Activated T-cell treated with anti-CD3 and anti-CD28 coated beads, Interleukin-2, amount 50 U/mL, for 24 hours (primary cell): ENCODE measurements at regions not wholly inside any gene's neighbourhood (a gene's known extent, or its start where the extent isn't known, plus 50 kb on each side); places are given as distances from the start of the nearest gene placed in this dataset.

Experiments used
- DNase-seq: peaks from one replicate; pipeline ENCODE4 v3.0.0-alpha.2; 2020
- H3K27ac Mint-ChIP-seq: 2 replicates; pipeline ENCODE4 v1.8.0; 2020; ENCODE audit warnings: mild to moderate bottlenecking, mixed read lengths
- H3K27me3 Mint-ChIP-seq: 2 replicates; pipeline ENCODE4 v1.8.0; 2020; ENCODE audit warnings: mixed read lengths
- H3K36me3 Mint-ChIP-seq: 2 replicates; pipeline ENCODE4 v1.8.0; 2020; ENCODE audit warnings: low read depth, mixed read lengths
- H3K4me1 Mint-ChIP-seq: 2 replicates; pipeline ENCODE4 v1.8.0; 2020; ENCODE audit warnings: low read depth, mixed read lengths
- H3K4me3 Mint-ChIP-seq: 2 replicates; pipeline ENCODE4 v1.8.0; 2020; ENCODE audit warnings: mild to moderate bottlenecking, moderate library complexity, mixed read lengths
- H3K9me3 Mint-ChIP-seq: 2 replicates; pipeline ENCODE4 v1.8.0; 2020; ENCODE audit warnings: mixed read lengths

DNA sequence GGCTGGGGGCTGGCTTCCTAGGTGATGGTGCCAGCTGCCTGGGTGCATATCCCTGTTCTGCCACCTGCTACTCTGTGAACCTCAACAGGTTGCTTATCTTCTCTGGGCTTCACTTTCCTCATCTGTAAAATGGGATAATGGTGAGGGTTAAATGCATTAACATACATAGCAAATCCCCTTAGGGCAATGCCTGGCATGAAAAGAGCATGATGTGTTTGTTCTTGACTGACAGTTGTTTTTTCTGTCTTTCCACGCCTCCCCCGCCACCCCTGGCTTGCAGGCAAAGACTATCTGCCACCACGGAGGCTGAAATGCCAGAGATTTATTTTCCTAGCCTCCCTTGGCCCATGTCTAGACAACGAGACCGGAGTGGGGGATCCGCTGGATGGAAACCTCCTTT is 280.5 kb downstream of the NSG2 start:
- Mint-ChIP-seq H3K4me3 (no peak overlapping the region), H3K36me3 (no peaks in the 10 kb centered on the region), H3K27ac (no peak overlapping the region), H3K4me1 (no peaks in the 10 kb centered on the region), H3K27me3 (peaks cover 48% of the 10 kb centered on the region), H3K9me3 (no peaks in the 10 kb centered on the region)
- no peak for DNase-seq

DNA sequence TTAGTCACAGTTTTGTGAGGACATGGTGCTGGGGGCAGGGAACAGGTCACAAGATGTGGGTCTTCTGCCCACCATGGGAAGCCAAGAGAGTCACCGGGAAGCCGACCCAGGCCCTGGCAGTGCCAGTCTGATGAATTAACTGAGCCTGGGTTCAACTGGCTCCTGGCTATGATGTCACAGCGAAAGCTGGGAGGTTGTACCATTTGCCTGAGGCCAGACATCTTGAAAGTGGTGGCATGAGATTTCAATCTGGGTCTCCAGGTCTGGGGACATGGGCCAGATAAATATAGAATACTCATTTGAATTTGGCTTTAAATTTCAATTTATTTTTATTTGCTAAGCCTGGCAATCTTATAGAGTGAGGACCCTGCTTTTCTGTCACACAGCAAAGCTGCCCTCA is 280.9 kb downstream of the NSG2 start:
- Mint-ChIP-seq H3K36me3 (no peaks in the 10 kb centered on the region), H3K4me1 (no peaks in the 10 kb centered on the region), H3K4me3 (no peak overlapping the region), H3K9me3 (no peaks in the 10 kb centered on the region), H3K27me3 (peaks cover 44% of the 10 kb centered on the region), H3K27ac (no peak overlapping the region)
- no peak for DNase-seq

DNA sequence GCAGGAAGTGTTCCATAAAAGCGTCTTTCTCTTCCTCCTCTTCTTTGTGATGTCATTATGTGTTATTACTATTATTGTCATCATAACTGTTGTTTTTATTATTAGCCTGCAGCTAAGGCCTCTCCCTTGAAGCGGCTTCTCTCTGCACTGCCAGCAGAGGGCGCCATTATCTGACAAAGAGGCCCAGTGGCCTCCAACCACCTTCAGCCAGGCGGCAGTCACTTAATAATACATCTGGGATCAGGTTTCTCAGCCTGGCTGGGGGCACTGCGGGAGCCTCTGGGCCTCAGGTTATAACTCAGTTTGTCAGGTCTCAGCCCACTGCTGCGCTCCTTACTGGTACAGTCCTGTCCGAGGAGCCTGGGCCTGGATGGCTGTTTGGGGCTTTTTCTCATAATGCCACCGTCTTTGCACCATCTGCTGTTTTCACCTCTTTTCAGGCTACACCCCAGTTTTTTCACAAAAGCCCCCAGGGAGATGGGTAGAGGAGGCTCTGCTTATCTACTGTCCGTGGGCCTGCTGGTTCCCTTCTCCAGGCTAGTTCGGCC is 281.9 kb downstream of the NSG2 start:
- Mint-ChIP-seq H3K4me3 (no peak overlapping the region), H3K36me3 (no peaks in the 10 kb centered on the region), H3K4me1 (no peaks in the 10 kb centered on the region), H3K27me3 (peaks cover 41% of the 10 kb centered on the region), H3K9me3 (no peaks in the 10 kb centered on the region), H3K27ac (no peak overlapping the region)
- DNase-seq: peak; percentile 39

DNA sequence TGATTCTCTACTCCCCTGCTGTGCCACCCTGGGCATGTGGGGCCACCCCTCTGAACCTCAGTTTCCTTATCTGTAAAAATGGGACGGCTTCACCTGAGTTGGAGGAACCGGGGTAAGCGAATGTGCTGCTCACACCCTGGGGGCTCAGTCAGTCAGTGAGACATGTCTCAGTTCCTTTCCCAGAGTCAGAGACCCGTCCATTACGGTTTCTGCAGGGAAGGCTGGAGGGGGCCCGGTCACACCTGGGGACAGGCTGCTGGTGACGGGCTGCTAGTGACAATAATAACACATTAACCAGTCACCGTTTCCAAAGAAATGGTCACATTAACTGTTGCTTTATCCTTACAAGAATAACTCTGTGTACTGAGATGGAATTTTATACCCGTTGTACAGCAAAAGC is 282.4 kb downstream of the NSG2 start:
- peaks cover 36% of the 10 kb centered on the region for H3K27me3 Mint-ChIP-seq
- no peaks in the 10 kb centered on the region for H3K4me1 Mint-ChIP-seq
- H3K9me3 Mint-ChIP-seq: no peaks in the 10 kb centered on the region
- DNase-seq: no peak
- H3K36me3 Mint-ChIP-seq: no peaks in the 10 kb centered on the region
- no peak overlapping the region for H3K27ac Mint-ChIP-seq
- H3K4me3 Mint-ChIP-seq: no peak overlapping the region

DNA sequence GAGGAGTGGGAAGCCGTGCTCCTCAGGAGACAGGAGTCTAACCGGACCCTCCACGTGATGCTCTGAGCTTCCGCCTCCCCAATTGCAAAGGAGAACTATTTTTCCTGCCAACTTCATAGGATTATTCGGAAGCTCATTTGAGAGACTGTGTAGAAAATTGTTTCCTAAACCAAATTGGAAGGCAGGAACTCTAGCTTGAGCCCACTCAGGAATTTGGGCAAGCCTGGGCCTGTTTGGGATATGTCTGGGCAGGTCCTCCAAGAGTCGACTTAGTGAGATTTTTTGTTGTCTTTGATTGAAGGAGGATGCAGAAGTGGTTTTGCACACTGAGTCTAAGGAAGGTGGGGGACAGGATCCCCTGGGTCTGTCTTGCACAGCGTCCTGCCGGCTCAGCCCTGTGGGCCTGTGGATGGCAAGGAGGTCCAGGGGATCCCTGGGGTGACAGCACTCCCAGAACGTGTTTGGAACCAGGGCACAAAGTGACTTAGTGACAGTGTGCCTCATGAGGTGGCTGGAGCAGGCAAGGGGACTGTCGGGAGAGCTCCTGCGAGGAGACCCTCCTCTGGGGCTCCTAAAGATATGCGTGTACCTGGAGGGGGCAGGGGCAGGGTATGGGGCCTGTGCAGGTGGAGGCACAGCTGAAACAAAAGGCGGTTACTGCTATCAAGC is 283.3 kb downstream of the NSG2 start:
- Mint-ChIP-seq H3K4me3 (no peak overlapping the region), H3K36me3 (no peaks in the 10 kb centered on the region), H3K4me1 (no peaks in the 10 kb centered on the region), H3K27me3 (peaks cover 33% of the 10 kb centered on the region), H3K9me3 (no peaks in the 10 kb centered on the region), H3K27ac (no peak overlapping the region)
- DNase-seq: no peak

DNA sequence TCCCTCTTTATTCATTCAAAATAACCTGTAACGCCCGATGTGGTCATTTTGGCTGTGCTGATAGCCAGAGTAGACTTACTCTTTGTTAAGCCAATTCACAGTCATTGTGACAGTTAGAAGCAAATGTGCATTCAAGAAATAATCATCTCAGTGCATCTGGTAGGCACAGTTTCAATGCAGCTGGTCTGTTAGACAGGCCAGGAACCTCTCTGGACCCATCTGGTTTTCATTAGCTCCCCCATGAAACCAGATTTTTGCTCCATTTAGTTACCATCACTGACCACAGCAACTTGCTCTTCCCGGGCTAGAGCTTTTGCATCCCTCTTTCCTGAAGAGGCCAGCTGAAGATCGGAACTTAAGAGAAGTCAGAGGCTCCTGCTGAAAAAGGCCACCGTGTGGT is 284.2 kb downstream of the NSG2 start:
- H3K4me3 Mint-ChIP-seq: no peak overlapping the region
- peaks cover 25% of the 10 kb centered on the region for H3K27me3 Mint-ChIP-seq
- H3K9me3 Mint-ChIP-seq: no peaks in the 10 kb centered on the region
- no peaks in the 10 kb centered on the region for H3K36me3 Mint-ChIP-seq
- H3K4me1 Mint-ChIP-seq: no peaks in the 10 kb centered on the region
- no peak for DNase-seq
- H3K27ac Mint-ChIP-seq: no peak overlapping the region

DNA sequence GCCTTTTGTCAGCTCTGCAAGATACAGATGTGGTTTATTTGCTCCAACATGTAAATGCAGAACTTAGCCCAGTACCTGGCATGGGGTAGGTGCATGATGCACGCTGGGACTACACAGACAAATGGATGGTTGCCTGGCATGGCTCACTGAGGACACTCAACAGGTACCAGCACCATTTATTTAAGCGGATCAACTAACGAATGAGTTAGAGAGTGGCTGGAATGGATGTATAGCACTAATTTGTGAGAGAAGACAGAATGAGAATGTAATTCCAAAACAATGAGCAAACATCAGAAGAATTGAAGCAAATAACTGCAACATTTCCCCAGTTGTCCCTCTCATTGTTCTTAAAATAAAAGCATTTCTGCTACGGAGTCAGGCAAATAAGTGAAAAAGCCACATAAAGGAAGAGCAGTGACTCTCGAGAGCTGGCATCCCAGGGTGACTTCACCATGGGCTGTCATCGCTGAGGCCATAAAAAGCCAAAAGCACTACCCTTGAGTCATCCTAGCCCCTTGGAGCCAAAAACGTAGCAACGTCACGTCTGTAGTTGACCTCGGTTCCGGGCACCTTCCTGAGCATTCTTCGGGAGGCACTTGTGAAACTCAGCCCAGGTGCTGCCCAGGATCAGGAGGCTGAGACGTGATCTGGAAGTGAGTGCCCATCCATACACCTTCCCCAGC is 290.3 kb downstream of the NSG2 start:
- H3K27me3 Mint-ChIP-seq: peaks cover 40% of the 10 kb centered on the region
- H3K9me3 Mint-ChIP-seq: no peaks in the 10 kb centered on the region
- H3K4me3 Mint-ChIP-seq: no peak overlapping the region
- no peaks in the 10 kb centered on the region for H3K4me1 Mint-ChIP-seq
- DNase-seq: no peak
- no peaks in the 10 kb centered on the region for H3K36me3 Mint-ChIP-seq
- no peak overlapping the region for H3K27ac Mint-ChIP-seq

DNA sequence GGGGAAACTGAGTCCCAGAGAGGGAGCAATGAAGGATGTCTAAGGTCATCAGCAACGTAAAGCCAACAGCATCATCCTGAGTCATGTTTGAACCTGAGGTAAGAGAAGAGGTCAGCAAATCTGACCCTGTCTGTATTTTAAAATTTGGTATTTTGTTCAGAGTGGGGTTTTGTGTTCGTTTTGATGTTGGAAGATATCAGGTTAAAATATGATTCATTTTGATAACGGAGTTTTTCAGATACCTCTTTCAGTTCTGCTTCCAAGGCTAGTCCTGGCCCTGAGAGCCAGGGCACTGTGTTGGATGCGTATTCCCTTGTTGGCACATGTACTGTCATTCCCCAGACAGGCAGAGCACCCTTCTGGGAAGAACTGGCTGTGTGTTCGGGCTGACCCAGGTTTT is 291.0 kb downstream of the NSG2 start:
- no peak overlapping the region for H3K4me3 Mint-ChIP-seq
- no peak for DNase-seq
- no peaks in the 10 kb centered on the region for H3K9me3 Mint-ChIP-seq
- H3K27me3 Mint-ChIP-seq: peaks cover 39% of the 10 kb centered on the region
- no peaks in the 10 kb centered on the region for H3K36me3 Mint-ChIP-seq
- no peak overlapping the region for H3K27ac Mint-ChIP-seq
- no peaks in the 10 kb centered on the region for H3K4me1 Mint-ChIP-seq

DNA sequence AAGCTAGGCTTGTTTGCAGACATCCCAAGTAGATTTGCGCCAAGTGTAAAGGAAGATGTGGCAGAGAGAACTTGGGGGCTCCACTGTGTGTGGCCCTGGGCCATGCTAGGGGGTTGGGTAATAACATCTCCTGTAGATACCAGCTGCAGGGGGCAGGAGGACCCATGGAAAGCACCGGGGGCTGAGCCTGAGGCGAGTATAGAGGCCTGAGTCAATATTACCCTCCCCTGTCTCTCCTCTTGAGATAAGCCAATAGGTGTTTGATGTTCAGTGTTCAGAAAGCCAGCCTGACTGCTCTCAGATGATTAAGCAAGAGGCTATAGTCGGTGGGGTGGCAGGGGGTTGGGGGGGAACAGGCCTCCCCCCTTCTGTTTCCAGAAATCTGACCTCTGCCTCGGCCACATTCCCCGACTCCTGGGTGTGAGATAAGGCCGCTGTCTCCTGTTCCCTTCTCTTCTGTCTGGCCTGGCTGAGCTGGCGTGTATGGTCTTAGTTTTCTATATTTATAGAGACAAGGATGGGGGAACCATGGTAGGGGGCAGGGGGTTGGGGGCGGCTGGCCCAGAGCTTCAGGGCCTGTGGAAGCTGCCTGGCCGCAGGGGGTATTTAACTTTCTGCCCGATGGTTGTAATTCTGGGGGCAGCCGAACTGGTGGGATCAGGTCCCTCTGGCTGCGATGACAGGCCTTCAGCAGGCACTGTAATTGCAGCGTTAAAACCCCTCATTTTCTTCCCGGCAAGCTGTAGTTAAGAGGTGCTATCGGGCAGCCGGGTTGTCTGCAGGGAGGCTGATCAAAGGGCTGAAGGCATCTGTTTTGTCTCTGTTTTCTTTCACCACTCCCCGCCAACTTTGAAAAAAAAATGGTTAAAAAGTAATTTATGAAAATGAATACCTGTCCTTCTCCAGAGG is 292.0 kb downstream of the NSG2 start:
- no peak for DNase-seq
- Mint-ChIP-seq H3K27me3 (peaks cover 36% of the 10 kb centered on the region), H3K36me3 (no peaks in the 10 kb centered on the region), H3K27ac (no peak overlapping the region), H3K4me3 (no peak overlapping the region), H3K4me1 (no peaks in the 10 kb centered on the region), H3K9me3 (no peaks in the 10 kb centered on the region)

DNA sequence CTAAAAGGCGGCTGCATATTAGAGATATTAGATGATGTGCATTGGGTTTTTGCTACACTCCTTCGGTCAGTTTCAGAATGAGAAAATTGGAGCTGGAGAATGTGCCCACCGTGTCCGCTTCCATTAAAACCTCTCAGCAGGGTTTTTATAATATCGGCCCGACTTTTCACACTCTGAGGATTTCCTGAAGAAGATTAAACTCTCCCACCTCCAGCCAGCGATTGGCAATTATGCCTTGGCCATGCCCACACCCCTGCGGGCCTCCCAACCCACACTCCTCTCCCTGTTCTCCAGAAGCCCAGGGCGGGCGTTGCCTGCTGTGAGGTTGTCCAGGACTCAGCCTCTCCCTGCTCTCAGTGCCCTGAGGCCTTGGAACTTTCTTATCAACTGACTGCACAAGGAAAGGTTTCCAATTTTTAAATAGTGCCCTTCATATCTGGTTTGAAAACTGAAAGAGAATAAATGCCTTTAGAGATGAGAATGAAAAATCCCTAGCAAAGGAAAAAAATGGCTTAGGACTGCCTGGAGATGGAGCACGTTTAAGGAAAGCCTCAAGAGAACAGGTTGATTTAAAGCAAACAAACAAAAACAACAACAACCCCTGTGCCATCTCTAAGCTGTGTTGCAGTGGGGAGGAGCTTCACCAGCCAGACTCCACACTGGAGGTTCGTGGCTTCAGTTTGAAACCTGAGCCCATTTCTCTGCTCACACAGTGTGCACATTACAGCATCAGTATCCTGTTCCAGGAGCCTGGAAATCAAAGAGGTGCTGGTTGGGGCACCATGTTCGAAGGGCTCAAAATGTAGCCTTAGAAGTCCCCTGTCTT is 292.9 kb downstream of the NSG2 start:
- no peaks in the 10 kb centered on the region for H3K4me1 Mint-ChIP-seq
- H3K27me3 Mint-ChIP-seq: peaks cover 36% of the 10 kb centered on the region
- H3K4me3 Mint-ChIP-seq: no peak overlapping the region
- H3K27ac Mint-ChIP-seq: no peak overlapping the region
- no peaks in the 10 kb centered on the region for H3K36me3 Mint-ChIP-seq
- DNase-seq: no peak
- no peaks in the 10 kb centered on the region for H3K9me3 Mint-ChIP-seq

DNA sequence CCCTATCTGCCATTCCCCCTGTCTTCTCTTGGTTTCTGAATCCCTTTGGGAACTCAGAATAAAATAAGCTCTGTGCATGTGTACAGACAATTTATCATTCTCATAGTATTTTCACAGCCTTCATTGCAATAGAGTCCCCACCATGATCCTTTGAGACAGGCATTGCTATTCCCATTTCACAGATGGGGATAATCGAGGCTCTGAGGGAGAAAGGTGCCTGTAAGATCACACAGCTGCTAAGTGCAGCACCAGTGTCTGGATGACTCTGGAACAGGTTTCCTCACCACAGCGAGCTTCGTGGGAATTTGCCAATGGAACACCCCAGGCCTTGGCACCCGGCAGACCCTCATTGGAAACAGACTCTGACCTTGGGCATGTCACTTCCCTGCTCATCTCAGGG is 293.6 kb downstream of the NSG2 start:
- H3K4me3 Mint-ChIP-seq: no peak overlapping the region
- H3K27me3 Mint-ChIP-seq: peaks cover 36% of the 10 kb centered on the region
- no peak for DNase-seq
- H3K27ac Mint-ChIP-seq: no peak overlapping the region
- H3K36me3 Mint-ChIP-seq: no peaks in the 10 kb centered on the region
- H3K9me3 Mint-ChIP-seq: no peaks in the 10 kb centered on the region
- no peaks in the 10 kb centered on the region for H3K4me1 Mint-ChIP-seq

DNA sequence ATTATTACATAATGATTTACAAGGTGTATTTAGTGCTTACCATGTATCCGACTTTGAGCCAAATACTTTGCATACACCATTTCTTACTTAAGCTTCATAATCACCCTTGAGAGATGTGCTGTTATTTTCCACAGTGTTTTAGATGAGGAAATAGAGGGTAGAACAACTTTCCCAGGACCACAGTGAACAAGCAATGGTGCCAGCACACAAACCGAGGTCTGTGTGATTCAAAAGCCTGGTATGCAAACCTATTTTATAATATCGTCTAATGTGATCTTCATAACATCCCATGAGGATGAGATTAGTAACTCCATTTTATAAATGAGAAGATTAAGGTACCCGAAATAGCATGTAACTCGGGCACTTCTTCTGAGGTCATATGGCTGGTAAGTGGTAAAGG is 294.7 kb downstream of the NSG2 start:
- H3K4me3 Mint-ChIP-seq: no peak overlapping the region
- H3K27me3 Mint-ChIP-seq: peaks cover 36% of the 10 kb centered on the region
- no peaks in the 10 kb centered on the region for H3K4me1 Mint-ChIP-seq
- H3K36me3 Mint-ChIP-seq: no peaks in the 10 kb centered on the region
- H3K9me3 Mint-ChIP-seq: no peaks in the 10 kb centered on the region
- no peak for DNase-seq
- no peak overlapping the region for H3K27ac Mint-ChIP-seq

DNA sequence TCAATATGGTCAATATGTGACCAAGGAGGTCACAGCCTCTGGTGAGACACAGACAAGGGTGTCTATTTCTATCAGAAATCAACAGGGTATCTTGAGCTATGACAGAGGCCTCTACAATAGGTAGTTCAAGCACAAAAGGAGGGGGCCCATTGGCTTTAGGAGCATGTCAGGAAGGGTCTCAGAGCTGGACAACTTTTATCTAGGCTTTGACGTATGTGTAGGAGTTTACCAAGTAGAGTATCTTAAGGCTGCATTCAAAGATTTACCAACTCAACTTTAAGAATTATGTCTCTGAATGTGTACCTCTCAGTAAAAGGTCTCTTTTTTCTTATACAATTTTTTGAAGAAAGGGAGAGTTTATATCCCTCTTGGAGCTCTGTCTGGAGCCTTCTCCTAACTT is 297.2 kb downstream of the NSG2 start:
- Mint-ChIP-seq H3K9me3 (no peaks in the 10 kb centered on the region), H3K4me1 (no peaks in the 10 kb centered on the region), H3K27me3 (peaks cover 20% of the 10 kb centered on the region), H3K36me3 (no peaks in the 10 kb centered on the region), H3K27ac (no peak overlapping the region), H3K4me3 (no peak overlapping the region)
- no peak for DNase-seq

DNA sequence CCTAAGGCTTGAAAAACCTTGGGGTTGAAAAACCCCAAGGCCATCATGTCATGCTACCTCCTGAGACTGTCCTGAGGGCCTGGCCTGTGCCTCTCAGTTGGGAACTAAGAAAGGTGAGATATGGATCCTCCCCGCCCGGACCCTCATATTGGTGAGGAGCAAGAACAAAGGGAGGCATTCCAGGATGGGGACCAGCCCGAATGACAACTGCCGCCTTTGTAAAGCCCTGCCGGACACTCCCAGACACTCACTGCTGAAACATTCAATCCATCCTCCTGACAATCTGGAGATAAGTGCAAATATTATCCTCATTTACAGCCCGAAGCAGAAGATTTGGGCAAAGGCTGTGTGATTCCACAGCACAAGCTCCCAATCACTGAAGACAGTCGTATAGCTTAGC is 298.3 kb downstream of the NSG2 start:
- DNase-seq: no peak
- Mint-ChIP-seq H3K36me3 (no peaks in the 10 kb centered on the region), H3K4me3 (no peak overlapping the region), H3K9me3 (no peaks in the 10 kb centered on the region), H3K27ac (no peak overlapping the region), H3K4me1 (no peaks in the 10 kb centered on the region), H3K27me3 (peaks cover 13% of the 10 kb centered on the region)
